Naive thymus-derived CD4-positive, alpha-beta T cell (primary cell): ENCODE measurements at regions not wholly inside any gene's neighbourhood (a gene's known extent, or its start where the extent isn't known, plus 50 kb on each side); places are given as distances from the start of the nearest gene placed in this dataset.

Source experiments
- ATAC-seq: fragments of 150-1000 bp; cut with Tn5 transposase; 2 replicates; pipeline ENCODE4 v1.10.0; 2021; ENCODE audit warnings: mild to moderate bottlenecking, moderate library complexity
- CTCF ChIA-PET: fragments of 350-600 bp; sonication (Branson Sonifier 250); formaldehyde crosslinking; loops from one replicate; lab custom pipeline; 2021; ENCODE audit warnings: antibody characterized with exemption; lab: Charles Lee
- POLR2A ChIA-PET: fragments of 350-600 bp; sonication (Branson Sonifier 250); formaldehyde crosslinking; loops from one replicate; lab custom pipeline; 2021; ENCODE audit warnings: antibody characterized with exemption, inconsistent platforms; lab: Charles Lee
- DNase-seq, 9 donors: peaks; one replicate each; pipeline versions ENCODE4 v3.0.0 to v3.0.0-alpha.2; 2020 to 2022; ENCODE audit warnings: mixed read lengths in 1 of 9
- H3K27ac ChIP-seq: one replicate; pipeline ENCODE4 v1.7.0; 2013; ENCODE audit warnings: mild to moderate bottlenecking, low read depth, low read length, moderate library complexity
- H3K27me3 ChIP-seq, 2 donors: one replicate each; pipeline ENCODE4 v1.7.0; 2013; ENCODE audit warnings: low read length in 2 of 2, mild to moderate bottlenecking in 2 of 2, moderate library complexity in 2 of 2; ENCODE audit not compliant: control insufficient read depth in 2 of 2, insufficient read depth in 2 of 2
- H3K36me3 ChIP-seq, 3 experiments: 1 replicate in 2 of 3; 2 replicates in 1 of 3; pipeline ENCODE4 v1.7.0; 2013; ENCODE audit warnings: low read length in 3 of 3, mild to moderate bottlenecking in 3 of 3, moderate library complexity in 1 of 3; ENCODE audit not compliant: insufficient read depth in 3 of 3, control insufficient read depth in 2 of 3
- H3K4me1 ChIP-seq, 2 donors: one replicate each; pipeline ENCODE4 v1.7.0; 2013; ENCODE audit warnings: low read length in 2 of 2, mild to moderate bottlenecking in 2 of 2, moderate library complexity in 1 of 2; ENCODE audit not compliant: control insufficient read depth in 2 of 2, insufficient read depth in 2 of 2
- H3K4me3 ChIP-seq: 2 replicates; pipeline ENCODE4 v1.7.0; 2013; ENCODE audit warnings: mild to moderate bottlenecking, low read length
- H3K9me3 ChIP-seq, 3 experiments: 1 replicate in 2 of 3; 2 replicates in 1 of 3; pipeline ENCODE4 v1.7.0; 2013; ENCODE audit warnings: low read length in 3 of 3; ENCODE audit not compliant: control insufficient read depth in 2 of 3
- H3K27ac Mint-ChIP-seq, 9 donors: one replicate each; pipeline ENCODE4 v1.8.0; 2020 to 2022; ENCODE audit warnings: mixed read lengths in 9 of 9, mild to moderate bottlenecking in 8 of 9, moderate library complexity in 5 of 9, inconsistent platforms in 2 of 9
- H3K27me3 Mint-ChIP-seq, 5 donors: one replicate each; pipeline ENCODE4 v1.8.0; 2021 to 2022; ENCODE audit warnings: mixed read lengths in 5 of 5, mild to moderate bottlenecking in 1 of 5
- H3K36me3 Mint-ChIP-seq, 5 donors: one replicate each; pipeline ENCODE4 v1.8.0; 2020 to 2022; ENCODE audit warnings: mixed read lengths in 5 of 5, mild to moderate bottlenecking in 3 of 5, inconsistent platforms in 1 of 5
- H3K4me1 Mint-ChIP-seq, 7 donors: one replicate each; pipeline ENCODE4 v1.8.0; 2020 to 2022; ENCODE audit warnings: mixed read lengths in 7 of 7, mild to moderate bottlenecking in 3 of 7, inconsistent platforms in 1 of 7
- H3K4me3 Mint-ChIP-seq, 10 donors: one replicate each; pipeline ENCODE4 v1.8.0; 2020 to 2022; ENCODE audit warnings: mild to moderate bottlenecking in 10 of 10, mixed read lengths in 10 of 10, moderate library complexity in 6 of 10, inconsistent platforms in 2 of 10
- H3K9me3 Mint-ChIP-seq, 11 donors: one replicate each; pipeline ENCODE4 v1.8.0; 2020 to 2022; ENCODE audit warnings: mixed read lengths in 11 of 11, mild to moderate bottlenecking in 4 of 11, inconsistent platforms in 1 of 11, moderate library complexity in 1 of 11
- intact Hi-C, 2 donors: fragments of 100-400 bp; cut with micrococcal nuclease; formaldehyde crosslinking; loops; one replicate each; pipeline ENCODE4 v1.15.1; 2023

- H3K27me3 Mint-ChIP-seq = peaks cover 0 to 43% (median 18%) of the 10 kb centered on the region in 5 donors
- H3K36me3 Mint-ChIP-seq = no peaks in the 10 kb centered on the region
- intact Hi-C loops = no loop called here
- H3K9me3 Mint-ChIP-seq = peaks cover 0 to 5% (median 0%) of the 10 kb centered on the region in 11 donors
- H3K27me3 ChIP-seq = no peaks in the 10 kb centered on the region
- CTCF ChIA-PET = no interaction called here
- peaks cover 0 to 7% (median 4%) of the 10 kb centered on the region in 7 donors for H3K4me1 Mint-ChIP-seq
- no peak for DNase-seq
- no peak for ATAC-seq
- H3K4me3 Mint-ChIP-seq = no peak overlapping the region
- no peak overlapping the region for H3K4me3 ChIP-seq
- H3K36me3 ChIP-seq = no peaks in the 10 kb centered on the region
- H3K27ac ChIP-seq = no peak overlapping the region
- POLR2A ChIA-PET = no interaction called here
- no peak overlapping the region for H3K27ac Mint-ChIP-seq
- H3K9me3 ChIP-seq = no peaks in the 10 kb centered on the region
- no peaks in the 10 kb centered on the region for H3K4me1 ChIP-seq
Observed at GRCh38 chr21:41565550-41565949, 57.6 kb upstream of the TMPRSS2 start.

GRCh38 chr21:41564871-41565274, 56.9 kb upstream of the TMPRSS2 start:
- intact Hi-C loops = no loop called here
- H3K27ac Mint-ChIP-seq = peak overlapping the region in 1 of 9 donors; percentile 47
- H3K36me3 Mint-ChIP-seq = no peaks in the 10 kb centered on the region
- Histone ChIP-seq H3K27me3 (no peaks in the 10 kb centered on the region), H3K4me3 (no peak overlapping the region), H3K9me3 (no peaks in the 10 kb centered on the region), H3K27ac (no peak overlapping the region), H3K4me1 (no peaks in the 10 kb centered on the region), H3K36me3 (no peaks in the 10 kb centered on the region)
- ATAC-seq = no peak
- no peak for DNase-seq
- peaks cover 0 to 44% (median 18%) of the 10 kb centered on the region in 5 donors for H3K27me3 Mint-ChIP-seq
- ChIA-PET CTCF (no interaction called here), POLR2A (no interaction called here)
- peaks cover 0 to 2% (median 0%) of the 10 kb centered on the region in 11 donors for H3K9me3 Mint-ChIP-seq
- peaks cover 0 to 7% (median 4%) of the 10 kb centered on the region in 7 donors for H3K4me1 Mint-ChIP-seq
- H3K4me3 Mint-ChIP-seq = no peak overlapping the region

DNA sequence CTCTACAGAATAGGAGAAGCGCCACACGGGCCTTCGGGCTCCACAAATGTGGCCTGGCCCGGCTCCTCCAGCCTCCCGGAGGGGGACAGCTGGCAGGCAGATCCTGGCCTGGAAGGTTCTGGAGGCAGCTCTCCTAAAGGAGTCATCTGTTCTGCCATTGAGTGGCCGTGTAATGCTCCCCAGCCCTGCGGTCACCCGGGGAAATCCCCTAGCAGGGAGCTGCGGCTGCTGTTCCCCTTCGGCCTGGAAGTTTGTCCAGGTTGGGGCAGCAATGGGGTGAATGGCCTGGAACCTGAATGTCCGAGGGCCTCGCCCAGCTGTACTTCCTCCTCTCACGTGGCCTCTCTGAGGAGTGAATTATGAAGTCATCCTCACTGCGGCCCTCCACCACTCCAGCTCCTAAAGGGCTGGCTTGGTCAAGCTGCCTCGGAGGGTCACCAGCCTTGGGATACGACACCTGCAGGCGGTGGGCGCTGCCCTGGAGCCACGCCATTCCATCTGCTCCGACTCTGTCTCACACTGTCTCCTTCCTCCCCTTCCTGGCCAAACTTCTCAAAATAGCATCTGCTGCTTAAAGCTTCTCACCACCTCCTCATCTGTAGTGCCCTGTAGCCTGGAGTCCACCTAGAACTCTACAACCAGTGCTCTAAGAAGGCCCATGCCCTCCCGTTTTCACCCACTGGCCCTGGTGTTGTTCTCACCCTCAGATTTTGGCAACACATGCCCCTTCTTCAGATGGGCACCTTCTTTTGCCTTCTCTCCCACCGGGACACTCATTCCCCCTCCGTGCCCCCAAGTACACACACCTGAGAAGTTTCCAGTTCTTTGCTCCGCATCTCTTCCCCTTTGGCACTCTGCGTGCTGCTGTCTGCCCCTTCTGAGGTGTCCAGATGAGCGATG, 54.4 kb upstream of the TMPRSS2 start:
- ChIA-PET POLR2A (no interaction called here), CTCF (no interaction called here)
- no peaks in the 10 kb centered on the region for H3K9me3 ChIP-seq
- intact Hi-C loops = no loop called here
- ATAC-seq = no peak
- no peak for DNase-seq
- no peak overlapping the region for H3K4me3 ChIP-seq
- no peaks in the 10 kb centered on the region for H3K4me1 ChIP-seq
- no peak overlapping the region for H3K27ac ChIP-seq
- H3K4me1 Mint-ChIP-seq = peaks cover 0 to 7% (median 4%) of the 10 kb centered on the region in 7 donors
- peaks cover 0 to 2% (median 0%) of the 10 kb centered on the region in 11 donors for H3K9me3 Mint-ChIP-seq
- H3K27me3 ChIP-seq = no peaks in the 10 kb centered on the region
- no peak overlapping the region for H3K27ac Mint-ChIP-seq
- H3K36me3 ChIP-seq = no peaks in the 10 kb centered on the region
- peaks cover 9 to 45% (median 19%) of the 10 kb centered on the region in 5 donors for H3K27me3 Mint-ChIP-seq
- H3K36me3 Mint-ChIP-seq = no peaks in the 10 kb centered on the region
- H3K4me3 Mint-ChIP-seq = no peak overlapping the region

DNA sequence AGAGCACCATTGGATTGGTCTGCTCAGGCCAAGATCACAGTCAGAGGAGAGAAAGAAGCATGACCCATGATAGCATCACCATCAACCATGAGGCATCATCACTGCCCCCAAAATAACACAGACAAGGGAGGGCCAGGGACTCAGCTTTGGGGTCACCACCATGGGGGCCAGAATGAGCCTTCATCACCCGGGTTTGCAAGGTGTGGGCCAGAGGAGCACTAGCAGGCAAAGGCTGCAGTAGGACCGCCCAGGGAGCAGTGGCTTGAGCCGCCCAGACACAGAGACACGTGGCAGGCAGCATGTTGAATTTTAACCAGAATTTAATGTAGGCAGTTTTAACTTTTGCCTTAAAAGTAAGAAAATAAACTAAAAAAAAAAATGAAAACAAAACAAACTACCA, 53.7 kb upstream of the TMPRSS2 start:
- Histone ChIP-seq H3K4me3 (no peak overlapping the region), H3K27ac (no peak overlapping the region), H3K4me1 (no peaks in the 10 kb centered on the region), H3K27me3 (no peaks in the 10 kb centered on the region), H3K36me3 (no peaks in the 10 kb centered on the region), H3K9me3 (no peaks in the 10 kb centered on the region)
- Mint-ChIP-seq H3K36me3 (no peaks in the 10 kb centered on the region), H3K4me1 (peaks cover 0 to 7% (median 4%) of the 10 kb centered on the region in 7 donors), H3K4me3 (no peak overlapping the region), H3K9me3 (peaks cover 0 to 2% (median 0%) of the 10 kb centered on the region in 11 donors), H3K27ac (no peak overlapping the region), H3K27me3 (peaks cover 14 to 45% (median 25%) of the 10 kb centered on the region in 5 donors)
- no peak for DNase-seq
- intact Hi-C loops = no loop called here
- ChIA-PET CTCF (no interaction called here), POLR2A (no interaction called here)
- no peak for ATAC-seq

GRCh38 chr21:41560661-41561158, 52.8 kb upstream of the TMPRSS2 start:
- Mint-ChIP-seq H3K4me1 (peaks cover 0 to 7% (median 4%) of the 10 kb centered on the region in 7 donors), H3K27me3 (peaks cover 10 to 44% (median 23%) of the 10 kb centered on the region in 5 donors), H3K9me3 (peaks cover 0 to 2% (median 0%) of the 10 kb centered on the region in 11 donors), H3K4me3 (no peak overlapping the region), H3K36me3 (no peaks in the 10 kb centered on the region), H3K27ac (no peak overlapping the region)
- Histone ChIP-seq H3K27ac (no peak overlapping the region), H3K4me3 (no peak overlapping the region), H3K36me3 (no peaks in the 10 kb centered on the region), H3K9me3 (no peaks in the 10 kb centered on the region), H3K4me1 (no peaks in the 10 kb centered on the region), H3K27me3 (no peaks in the 10 kb centered on the region)
- DNase-seq (no peak), ATAC-seq (no peak)
- CTCF ChIA-PET = no interaction called here
- POLR2A ChIA-PET = no interaction called here
- intact Hi-C loops = no loop called here

DNA sequence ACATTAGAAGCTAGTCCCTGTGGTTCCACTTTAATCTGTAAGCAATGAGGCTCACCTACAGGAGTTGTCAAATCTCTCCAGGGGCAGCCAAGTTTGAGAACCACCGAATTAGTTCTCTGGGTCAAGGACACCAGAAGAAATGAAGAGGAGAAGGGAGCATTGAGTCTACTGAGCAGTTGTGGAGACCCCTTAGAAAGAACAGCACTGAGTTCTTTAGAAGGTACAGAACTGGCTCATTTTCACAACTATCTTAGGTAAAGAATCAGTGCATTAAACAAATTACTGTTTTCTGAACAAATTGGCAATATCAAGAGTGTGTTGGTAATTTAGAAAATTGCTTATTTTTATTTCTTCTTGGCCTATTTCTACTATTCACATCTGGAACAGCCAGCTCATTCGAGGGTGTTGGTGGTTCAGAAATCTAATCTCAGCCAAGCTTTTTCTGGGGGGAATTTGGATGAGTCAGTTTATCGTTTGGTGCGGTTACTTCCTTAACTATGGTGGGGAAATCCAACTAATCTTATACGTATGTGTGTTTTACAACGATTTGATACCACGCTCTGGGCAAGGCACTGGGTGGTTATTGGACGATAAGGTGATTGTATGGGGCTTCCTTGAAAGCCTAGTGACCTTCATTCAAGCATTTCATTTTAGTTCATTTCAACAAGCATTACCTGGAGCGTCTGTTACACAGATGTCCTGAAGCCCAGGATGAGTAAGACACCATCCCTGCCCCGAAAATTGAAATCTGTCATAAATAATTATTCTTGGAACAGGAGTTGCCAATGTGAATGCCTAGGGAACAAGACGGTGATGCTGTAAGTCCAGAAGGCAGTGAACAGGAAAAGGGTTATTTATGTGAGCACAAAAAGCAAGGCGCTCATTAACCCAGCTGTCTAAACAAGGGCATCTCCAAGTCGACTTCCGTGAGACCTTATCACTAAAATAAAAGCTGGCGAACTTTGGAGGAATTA, 52.0 kb upstream of the TMPRSS2 start:
- Mint-ChIP-seq H3K4me1 (peaks cover 0 to 4% (median under 1%) of the 10 kb centered on the region in 7 donors), H3K9me3 (peaks cover 0 to 2% (median 0%) of the 10 kb centered on the region in 11 donors), H3K27ac (no peak overlapping the region), H3K27me3 (peaks cover 10 to 44% (median 23%) of the 10 kb centered on the region in 5 donors), H3K36me3 (no peaks in the 10 kb centered on the region), H3K4me3 (no peak overlapping the region)
- DNase-seq (no peak), ATAC-seq (no peak)
- intact Hi-C loops = no loop called here
- Histone ChIP-seq H3K4me3 (no peak overlapping the region), H3K36me3 (no peaks in the 10 kb centered on the region), H3K27ac (no peak overlapping the region), H3K9me3 (no peaks in the 10 kb centered on the region), H3K27me3 (no peaks in the 10 kb centered on the region), H3K4me1 (no peaks in the 10 kb centered on the region)
- ChIA-PET CTCF (no interaction called here), POLR2A (no interaction called here)
